Activated T-helper 17 cell treated with anti-CD3 and anti-CD28 coated beads, Interleukin-2, amount 50 U/mL, for 72 hours (primary cell): ENCODE measurements at regions not wholly inside any gene's neighbourhood (a gene's known extent, or its start where the extent isn't known, plus 50 kb on each side); places are given as distances from the start of the nearest gene placed in this dataset.

ENCODE experiments used
- ATAC-seq: fragments of 150-1000 bp; cut with Tn5 transposase; replicated peaks from 2 replicates; pipeline ENCODE4 v1.10.0; 2021; ENCODE audit warnings: mild to moderate bottlenecking, moderate library complexity
- H3K27ac Mint-ChIP-seq: one replicate; pipeline ENCODE4 v1.8.0; 2022; ENCODE audit warnings: mixed read lengths
- H3K27me3 Mint-ChIP-seq: one replicate; pipeline ENCODE4 v1.8.0; 2022; ENCODE audit warnings: mixed read lengths
- H3K36me3 Mint-ChIP-seq: one replicate; pipeline ENCODE4 v1.8.0; 2022; ENCODE audit warnings: low read depth, mild to moderate bottlenecking, mixed read lengths
- H3K4me1 Mint-ChIP-seq: one replicate; pipeline ENCODE4 v1.8.0; 2022; ENCODE audit warnings: mixed read lengths
- H3K4me3 Mint-ChIP-seq: one replicate; pipeline ENCODE4 v1.8.0; 2022; ENCODE audit warnings: mild to moderate bottlenecking, mixed read lengths
- H3K9me3 Mint-ChIP-seq: one replicate; pipeline ENCODE4 v1.8.0; 2022; ENCODE audit warnings: mixed read lengths

GRCh38 chr6:147150293-147150692, 53.9 kb upstream of the STXBP5 start:
- ATAC-seq = no peak
- Mint-ChIP-seq H3K4me3 (no peak overlapping the region), H3K4me1 (no peaks in the 10 kb centered on the region), H3K27ac (no peak overlapping the region), H3K27me3 (no peaks in the 10 kb centered on the region), H3K9me3 (no peaks in the 10 kb centered on the region), H3K36me3 (no peaks in the 10 kb centered on the region)
